AG09309 (cell line): ENCODE measurements at regions not wholly inside any gene's neighbourhood (a gene's known extent, or its start where the extent isn't known, plus 50 kb on each side); places are given as distances from the start of the nearest gene placed in this dataset.

Experiments
- DNase-seq: peaks from one replicate; pipeline ENCODE4 v3.0.0-alpha.2; 2010; ENCODE audit warnings: low read depth
- H3K4me3 ChIP-seq: 2 replicates; pipeline ENCODE4 v1.5.1; 2011; ENCODE audit warnings: mild to moderate bottlenecking, low read depth, low read length, moderate library complexity; ENCODE audit not compliant: control insufficient read depth
- CTCF ChIP-seq: IDR thresholded peaks from 2 replicates; pipeline ENCODE4 v1.5.1; 2011; ENCODE audit warnings: mild to moderate bottlenecking, low read depth, low read length, inconsistent platforms; ENCODE audit not compliant: insufficient read depth, control insufficient read depth; ENCODE audit errors: missing control alignments

- TF ChIP-seq CTCF: no peak
- no peak for DNase-seq
- no peak overlapping the region for H3K4me3 ChIP-seq
Observed at GRCh38 chr3:102614021-102614569, 179.3 kb downstream of the ZPLD1 start.

GRCh38 chr3:102614585-102614984 is 179.8 kb downstream of the ZPLD1 start:
- H3K4me3 ChIP-seq: no peak overlapping the region
- no peak for TF ChIP-seq CTCF
- DNase-seq: no peak

- no peak for TF ChIP-seq CTCF
- DNase-seq: no peak
- no peak overlapping the region for H3K4me3 ChIP-seq
Observed at GRCh38 chr3:102617381-102617780, 182.6 kb downstream of the ZPLD1 start.

DNA sequence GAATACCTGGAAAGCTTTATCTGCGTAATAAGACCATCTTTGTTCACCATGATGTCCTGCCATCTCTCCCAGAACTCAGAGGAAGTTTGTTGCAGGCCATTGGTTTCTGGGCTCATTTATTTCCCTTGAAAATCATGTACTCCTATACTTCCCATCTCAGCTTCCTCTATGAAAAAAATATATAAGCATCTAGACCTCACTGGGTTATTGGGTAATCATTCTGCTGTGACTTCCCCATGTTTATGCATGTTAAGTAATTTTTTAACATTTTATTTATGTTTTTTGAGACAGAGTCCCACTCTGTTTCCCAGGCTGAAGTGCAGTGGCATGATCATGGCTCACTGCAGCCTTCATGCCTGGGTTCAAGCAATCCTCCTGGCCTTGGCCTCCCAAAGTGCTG is 184.5 kb downstream of the ZPLD1 start:
- TF ChIP-seq CTCF: no peak
- DNase-seq: no peak
- no peak overlapping the region for H3K4me3 ChIP-seq

- no peak overlapping the region for H3K4me3 ChIP-seq
- DNase-seq: no peak
- TF ChIP-seq CTCF: no peak
Observed at GRCh38 chr3:102629943-102630342, 195.1 kb downstream of the ZPLD1 start.

- no peak for TF ChIP-seq CTCF
- no peak overlapping the region for H3K4me3 ChIP-seq
- DNase-seq: no peak
Observed at GRCh38 chr3:102630531-102630930, 195.7 kb downstream of the ZPLD1 start.

DNA sequence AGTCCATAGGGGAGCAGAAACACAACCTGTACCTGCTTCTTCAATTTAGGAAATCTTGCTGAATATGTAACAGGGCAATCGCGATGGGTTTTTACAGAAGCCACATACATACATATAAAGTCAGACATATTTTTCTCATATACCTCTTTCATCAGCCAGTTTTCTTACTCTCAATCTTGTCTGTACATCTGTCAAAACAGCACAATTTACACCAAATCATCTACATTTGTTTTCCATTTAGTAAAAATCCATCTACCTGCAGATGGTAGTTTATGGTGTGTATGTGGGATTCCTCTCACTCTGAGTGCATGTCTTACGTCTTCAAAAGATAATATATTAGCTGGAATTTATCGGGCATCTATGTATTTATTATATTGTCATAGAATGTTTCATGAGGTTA is 208.7 kb downstream of the ZPLD1 start:
- TF ChIP-seq CTCF: no peak
- no peak overlapping the region for H3K4me3 ChIP-seq
- DNase-seq: no peak
